Fibroblast of peridontal ligament (primary cell): ENCODE measurements at regions not wholly inside any gene's neighbourhood (a gene's known extent, or its start where the extent isn't known, plus 50 kb on each side); places are given as distances from the start of the nearest gene placed in this dataset.
A peak's percentile ranks its signal among the peaks of the same experiment; 100 is the strongest.
"Not testable (repeated sequence)": the region's sequence is repeated elsewhere in the genome, so short reads cannot be mapped to it uniquely, and the experiment has no call there.

Source experiments
- DNase-seq: peaks from one replicate; pipeline ENCODE4 v3.0.0-alpha.2; 2010; ENCODE audit errors: extremely low read depth

DNA sequence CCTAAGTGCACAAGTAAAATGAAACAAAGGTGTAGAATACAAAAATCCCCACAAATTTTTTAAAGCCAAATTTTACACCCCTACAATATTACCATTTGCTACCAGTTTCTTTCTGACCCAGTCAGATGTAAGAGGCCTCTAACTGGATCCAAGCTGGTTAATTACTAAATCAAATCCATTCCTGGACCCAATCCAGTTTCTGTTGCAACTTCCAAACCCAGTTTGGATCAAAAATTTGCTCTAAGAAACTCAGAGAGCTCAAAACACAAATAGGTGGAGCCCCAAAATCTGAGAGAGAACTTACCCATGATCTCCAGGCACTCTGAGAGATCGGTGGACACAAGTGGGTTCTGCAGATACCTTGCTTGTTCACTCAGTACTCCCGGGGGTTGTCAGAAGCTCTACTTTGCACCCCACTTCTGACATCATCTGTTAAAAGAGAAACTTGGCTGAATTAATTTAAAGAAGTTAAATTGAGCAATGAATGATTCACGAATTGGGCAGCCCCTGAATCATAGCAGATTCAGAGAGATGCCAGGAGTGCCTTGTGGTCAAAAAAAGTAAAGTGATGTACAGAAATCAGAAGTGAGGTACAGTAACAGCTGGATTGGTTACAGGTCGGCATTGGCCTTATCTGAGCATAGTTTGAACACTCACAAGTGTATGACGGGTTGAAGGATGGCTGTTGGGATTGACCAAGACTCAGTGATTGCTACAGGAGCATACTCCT is 448.0 kb downstream of the KCNT2 start:
- peak; percentile 95 for DNase-seq

DNA sequence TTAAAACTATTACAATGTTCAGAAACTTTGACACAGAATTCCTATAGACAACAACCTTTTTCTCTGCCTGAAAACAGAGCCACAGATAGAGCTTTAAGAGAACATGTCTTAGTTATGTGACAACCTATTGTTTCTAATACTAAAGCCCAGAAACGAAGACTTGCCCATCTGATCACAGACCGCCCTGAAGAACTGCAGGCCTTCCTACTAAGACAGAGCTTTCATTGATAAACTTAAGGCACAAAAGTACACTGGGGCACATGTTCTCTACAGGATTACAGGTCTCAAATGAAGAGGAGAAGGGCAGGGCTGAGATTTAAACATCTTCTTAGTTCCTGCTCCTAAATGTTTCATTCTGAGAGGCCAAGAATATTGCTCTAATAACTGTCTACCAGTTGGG is 452.7 kb downstream of the KCNT2 start:
- no peak for DNase-seq

DNA sequence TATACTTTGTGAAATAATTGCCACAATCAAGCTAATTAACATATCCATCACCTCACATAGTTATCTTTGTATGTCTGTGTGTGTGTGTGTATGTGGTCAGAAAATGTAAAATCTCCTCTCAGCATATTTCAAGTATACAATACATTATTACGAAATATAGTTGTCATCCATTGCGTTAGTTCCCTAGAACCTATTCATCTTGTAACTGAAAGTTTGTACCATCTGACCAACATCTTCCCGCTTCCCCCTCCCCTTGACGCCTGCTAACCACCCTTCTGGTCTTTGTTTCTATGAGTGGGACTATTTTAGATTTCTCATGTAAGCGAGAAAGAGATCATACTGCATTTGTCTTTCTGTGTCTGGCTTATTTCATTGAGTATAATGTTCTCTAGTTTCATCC is 455.3 kb downstream of the KCNT2 start:
- DNase-seq = no peak

DNA sequence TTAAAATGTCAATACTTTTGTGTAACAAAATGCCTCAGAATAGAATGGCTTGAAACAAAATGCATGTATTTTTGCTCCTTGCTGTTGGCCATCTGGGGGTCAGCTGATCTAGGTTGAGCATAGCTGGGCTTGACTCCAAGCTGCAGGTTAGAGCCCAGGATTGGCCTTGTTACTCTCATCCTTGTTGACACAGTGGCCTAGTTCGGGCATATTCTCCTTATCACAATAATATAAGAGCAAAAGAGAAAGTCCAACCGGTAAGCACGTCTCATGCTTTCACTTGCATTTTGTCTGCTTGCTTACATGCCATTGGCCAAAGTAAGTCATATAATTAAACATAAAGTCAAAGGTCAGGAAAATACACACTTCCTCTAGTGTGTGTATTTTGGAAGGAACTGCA is 456.2 kb downstream of the KCNT2 start:
- no peak for DNase-seq

DNA sequence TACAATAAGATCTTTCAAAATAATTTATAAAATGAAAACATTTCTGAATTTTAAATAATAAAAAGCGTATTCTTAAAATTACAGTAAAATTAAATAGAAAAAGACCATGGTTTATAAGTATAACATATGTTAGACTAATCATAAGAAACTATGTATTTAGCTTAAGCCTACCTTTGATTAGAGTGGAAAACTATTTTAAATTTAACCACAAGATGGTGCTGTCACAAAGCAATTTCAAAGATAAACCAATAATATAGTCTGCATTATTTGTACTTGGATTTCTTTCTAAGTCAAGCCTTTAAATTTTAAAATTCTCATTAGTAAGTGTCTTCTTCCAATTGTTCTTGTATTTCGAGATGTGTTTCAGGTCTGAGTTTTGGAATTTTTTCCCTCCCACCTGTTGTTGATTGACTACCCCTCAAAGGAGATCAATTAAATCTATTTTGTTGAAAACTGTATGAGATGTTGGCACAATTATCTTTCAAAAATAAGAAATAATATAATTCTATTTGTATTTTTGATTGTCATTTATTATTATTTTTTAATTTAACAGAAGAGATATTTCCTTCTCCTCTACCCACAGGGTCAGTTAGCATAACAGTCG is 459.8 kb downstream of the KCNT2 start:
- DNase-seq = peak; percentile 85

DNA sequence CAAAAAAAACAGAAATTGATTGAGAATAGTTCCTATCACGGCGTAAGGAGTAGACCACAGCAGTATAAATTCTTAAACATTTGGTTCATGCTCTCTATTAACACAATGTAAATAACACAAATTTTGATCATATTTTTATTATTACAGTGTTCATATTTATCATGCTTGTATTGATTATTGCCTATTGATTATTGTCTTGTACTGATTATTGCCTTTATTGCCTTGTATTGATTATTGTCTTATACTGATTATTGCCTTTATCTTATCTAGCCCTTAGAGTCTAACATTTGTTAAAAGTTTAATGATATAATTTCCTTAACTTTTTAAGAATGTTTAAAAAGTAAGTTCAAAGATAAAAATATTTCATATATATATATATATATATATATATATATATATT is 460.7 kb downstream of the KCNT2 start:
- no peak for DNase-seq

DNA sequence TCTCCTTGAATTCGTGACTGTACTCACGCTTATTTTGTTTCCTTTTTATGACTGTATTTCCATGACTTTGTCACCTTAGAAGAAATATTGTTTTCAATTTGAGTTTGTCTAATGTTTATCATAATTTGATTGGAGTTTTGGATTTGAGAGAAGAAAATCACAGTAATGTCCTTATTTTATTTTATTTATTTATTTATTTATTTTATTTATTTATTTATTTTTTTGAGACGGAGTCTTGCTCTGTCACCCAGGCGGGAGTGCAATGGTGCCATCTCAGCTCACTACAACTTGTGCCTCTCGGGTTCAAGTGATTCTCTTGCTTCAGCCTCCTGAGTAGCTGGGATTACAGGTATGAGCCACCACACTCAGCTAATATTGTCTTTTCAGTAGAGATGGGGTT is 463.1 kb downstream of the KCNT2 start:
- not testable (repeated sequence) for DNase-seq

DNA sequence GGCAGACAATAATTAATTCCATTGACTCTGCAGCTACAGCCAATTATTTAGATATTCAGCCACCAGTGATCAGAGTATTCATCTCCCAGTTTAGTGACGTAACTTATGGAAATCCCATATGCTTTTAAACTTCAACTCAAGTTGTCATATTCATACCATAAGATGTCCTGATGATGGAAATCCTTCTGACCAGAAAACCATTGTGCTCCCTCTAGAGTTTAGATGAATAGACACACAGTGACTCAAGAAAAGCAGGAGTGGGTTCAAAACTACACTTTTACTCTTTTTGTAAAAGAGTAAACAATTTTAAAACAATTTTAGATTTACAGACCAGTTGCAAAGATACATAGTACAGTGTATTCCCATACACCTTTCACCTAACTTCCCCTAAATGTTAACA is 463.7 kb downstream of the KCNT2 start:
- no peak for DNase-seq

DNA sequence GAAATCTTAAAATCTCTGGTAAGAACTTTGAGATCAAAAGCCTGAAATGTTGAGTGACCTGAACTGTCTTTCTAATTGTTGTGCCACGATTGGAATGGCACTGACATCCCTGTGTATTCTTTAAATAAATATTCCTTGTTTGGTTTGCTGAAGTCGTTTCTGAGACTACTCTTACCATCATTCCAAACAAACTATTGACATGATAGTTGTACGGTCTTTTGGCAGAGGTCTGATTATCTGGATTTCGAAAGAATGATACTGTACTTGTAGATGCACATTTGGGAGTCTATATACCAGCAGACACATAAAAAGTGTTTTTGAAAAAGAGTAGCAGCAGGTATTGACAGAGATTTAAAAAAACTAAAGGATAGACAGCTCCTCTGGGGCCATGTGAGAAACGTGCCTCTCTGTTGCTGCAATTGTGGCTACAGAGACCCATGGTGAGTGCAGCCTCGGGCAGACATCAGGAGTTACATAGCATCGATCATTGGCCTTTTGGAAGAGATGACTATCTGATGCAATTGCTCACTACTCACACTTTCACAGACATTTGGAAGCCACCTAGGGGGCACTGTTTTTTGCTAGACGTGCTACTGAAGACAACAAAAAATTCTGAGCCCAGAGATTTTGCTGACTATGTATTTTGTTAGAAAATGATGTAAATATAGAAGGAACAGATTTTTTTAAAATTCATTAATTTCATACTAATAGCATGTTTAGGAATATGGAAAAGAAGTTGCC is 464.5 kb downstream of the KCNT2 start:
- no peak for DNase-seq

DNA sequence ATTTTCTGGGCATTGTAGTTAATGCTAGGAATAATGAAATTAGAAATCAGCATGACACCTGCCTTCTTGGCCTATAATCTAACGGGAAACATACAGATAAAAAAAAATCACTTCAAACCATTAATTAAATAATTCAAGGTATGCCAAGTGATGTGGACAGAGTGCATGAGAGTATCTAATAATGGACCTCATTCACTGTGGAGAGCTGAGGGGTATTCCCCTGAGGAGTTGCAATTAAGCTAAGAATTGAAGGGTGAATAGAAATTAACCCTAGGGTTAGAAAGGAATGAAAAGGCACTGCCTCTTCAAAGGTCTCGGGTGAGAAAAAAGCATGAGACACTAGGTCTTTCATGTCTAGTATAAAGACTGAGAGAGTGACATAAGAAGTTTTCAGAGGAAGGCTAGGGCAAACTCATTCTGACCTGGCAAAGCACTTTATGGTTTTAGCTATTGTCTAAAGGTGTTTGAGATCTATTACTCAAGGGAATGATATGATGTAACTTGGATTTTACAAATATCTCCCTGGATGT is 466.1 kb downstream of the KCNT2 start:
- no peak for DNase-seq

DNA sequence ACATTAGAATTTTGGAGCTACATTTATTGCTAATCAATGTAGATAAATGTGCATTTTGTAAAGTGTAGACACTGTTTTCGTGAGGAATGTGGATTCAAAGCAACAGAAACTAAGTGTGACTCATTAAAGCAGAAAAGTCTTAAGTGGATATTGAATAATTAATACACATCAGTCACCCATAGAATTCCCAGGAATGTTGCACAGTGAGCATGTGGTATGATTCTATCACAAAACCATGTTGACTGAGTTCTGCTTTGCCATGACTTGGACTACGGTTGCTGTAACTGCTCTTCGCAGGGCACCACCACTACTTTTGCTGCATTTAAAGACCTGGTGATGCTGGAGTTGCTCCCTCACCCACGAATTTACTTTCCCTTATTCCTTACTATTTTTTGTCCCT is 471.8 kb downstream of the KCNT2 start:
- no peak for DNase-seq

DNA sequence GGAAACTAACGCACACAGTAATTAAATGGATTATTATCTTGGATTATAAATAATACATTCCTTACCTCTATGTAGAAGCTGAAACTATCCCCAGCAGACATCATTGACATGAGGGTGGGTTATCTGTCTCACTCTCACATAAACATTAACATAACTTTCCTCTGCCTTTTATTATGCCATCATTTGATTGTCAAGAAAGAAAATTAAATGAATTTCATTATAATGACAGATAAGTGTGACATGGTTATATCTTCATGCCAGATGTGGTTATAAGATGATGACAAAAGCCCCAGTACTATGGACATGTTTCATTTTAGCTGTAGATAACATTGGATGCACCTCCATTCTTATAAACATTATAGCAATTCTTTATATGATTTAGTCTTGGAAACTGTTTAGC is 476.5 kb downstream of the KCNT2 start:
- no peak for DNase-seq

DNA sequence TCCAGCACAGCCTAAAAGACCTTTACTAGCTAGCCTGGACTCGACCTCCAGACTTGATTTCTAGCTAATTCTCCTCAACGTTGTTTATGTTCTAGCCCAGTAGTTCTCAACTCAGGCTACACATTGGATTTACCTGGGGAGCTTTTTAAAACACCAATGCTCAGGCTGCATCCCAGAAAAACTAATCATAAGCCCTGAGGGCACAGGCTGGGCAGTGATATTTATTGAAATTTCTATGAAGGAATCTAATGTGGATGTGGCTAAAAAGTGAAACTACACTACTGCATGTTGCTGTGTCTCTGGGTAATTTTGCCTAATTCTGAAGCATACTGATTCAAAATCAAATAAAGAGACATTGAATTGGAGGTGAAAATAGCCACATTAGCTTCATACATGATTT is 479.4 kb downstream of the KCNT2 start:
- DNase-seq = no peak

DNA sequence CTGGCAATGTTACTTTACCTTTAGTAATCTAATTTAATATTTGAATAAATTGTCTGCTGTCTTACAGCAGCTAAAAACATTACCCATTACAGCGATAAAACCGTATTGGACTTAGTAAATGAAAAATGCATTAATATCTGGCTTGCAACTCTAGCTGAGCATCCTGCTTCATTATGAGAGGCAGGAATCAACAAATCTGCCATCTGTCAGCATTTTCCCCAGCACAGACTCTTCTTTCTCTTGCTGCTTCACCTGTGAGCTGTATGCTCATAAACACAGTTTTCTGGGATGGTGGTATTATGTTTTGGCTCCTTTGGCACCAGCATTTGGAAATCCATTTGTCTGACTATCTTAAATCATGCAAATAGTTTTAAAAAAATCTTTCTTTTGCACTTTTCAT is 487.1 kb downstream of the KCNT2 start:
- no peak for DNase-seq

DNA sequence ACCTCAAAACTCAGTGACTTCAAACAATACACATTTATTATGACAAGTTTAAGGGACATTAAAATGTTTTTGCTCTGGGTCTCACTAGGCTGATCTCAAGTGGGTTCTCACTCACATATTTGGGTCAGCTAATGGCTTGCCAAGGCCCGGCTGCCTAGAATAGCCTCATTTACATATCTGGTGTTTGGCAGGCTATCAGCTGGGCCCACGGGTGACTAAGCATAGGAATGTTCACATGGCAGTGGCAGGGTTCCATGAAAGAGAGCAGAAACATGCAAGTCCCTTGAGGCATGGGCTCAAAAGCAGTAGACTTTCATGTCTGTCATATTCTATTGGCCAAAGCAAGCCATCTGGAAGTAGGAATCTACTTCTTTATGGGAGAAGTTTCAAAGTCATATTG is 492.6 kb downstream of the KCNT2 start:
- DNase-seq = peak; percentile 94

DNA sequence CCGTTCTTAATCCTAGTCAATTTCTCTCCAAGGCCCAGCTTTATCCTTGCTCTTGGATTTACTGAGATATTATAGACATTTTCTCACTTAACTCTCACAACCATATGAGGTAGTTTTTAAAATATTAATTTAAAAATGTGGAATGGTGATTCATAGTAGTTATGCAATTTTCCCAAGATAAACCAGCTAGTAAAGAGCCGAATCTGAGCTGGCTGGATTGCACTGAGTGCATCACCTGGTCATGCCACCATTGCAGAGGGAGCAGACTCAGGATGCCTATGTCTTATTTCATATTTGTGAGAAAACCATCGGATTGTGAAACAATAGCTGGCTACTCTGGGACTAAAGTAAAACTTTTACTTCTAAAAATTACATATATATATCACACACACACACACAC is 494.0 kb downstream of the KCNT2 start:
- DNase-seq = peak; percentile 37

DNA sequence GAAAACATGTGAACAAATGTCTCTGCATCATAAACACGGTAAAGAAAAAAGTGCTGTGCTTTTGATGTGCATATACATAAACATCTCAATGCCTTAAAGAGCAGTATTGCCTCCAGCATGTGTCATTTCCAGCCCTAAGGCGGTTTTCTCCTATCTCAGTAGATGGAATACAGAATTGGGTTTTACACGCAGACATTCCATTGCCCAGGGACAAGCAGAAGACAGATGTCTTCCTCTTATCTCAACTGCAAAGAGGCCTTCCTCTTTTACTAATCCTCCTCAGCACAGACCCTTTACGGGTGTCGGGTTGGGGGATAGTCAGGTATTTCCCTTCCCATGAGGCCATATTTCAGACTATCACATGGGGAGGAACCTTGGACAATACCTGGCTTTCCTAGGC is 499.2 kb downstream of the KCNT2 start:
- DNase-seq = not testable (repeated sequence)

DNA sequence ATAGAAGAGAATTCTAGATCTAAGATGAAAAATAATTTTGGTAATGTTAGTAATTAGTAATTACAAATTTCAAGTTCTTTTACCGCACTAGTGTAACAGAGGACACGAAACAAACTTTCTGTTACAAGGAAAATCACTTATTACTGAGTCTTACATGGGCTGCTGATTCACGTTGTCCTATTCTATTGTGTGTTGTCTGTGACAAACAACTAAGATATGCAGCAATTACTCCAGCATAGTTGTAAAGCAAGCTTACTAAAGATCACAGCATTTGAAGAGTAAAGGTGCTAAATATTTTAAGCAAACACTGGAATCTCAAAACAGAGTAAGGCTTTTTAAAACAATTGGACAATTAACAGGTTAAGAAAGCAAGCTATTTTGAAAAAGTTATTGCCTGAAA is 502.3 kb downstream of the KCNT2 start:
- no peak for DNase-seq

DNA sequence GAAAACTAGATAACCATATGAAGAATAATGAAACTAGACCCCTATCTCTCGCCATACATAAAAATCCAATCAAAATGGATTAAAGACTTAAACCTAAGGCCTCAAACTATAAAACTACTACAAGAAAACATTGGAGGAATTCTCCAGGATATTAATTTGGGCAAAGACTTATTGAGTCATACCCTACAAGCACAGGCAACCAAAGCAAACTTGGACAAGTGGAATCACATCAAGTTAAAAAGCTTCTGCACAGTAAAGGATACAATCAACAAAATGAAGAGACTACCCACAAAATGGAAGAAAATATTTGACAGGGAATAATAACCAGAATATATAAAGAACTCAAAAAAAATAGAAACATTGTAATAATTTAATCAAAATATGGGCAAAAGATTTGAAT is 505.4 kb downstream of the KCNT2 start:
- no peak for DNase-seq

DNA sequence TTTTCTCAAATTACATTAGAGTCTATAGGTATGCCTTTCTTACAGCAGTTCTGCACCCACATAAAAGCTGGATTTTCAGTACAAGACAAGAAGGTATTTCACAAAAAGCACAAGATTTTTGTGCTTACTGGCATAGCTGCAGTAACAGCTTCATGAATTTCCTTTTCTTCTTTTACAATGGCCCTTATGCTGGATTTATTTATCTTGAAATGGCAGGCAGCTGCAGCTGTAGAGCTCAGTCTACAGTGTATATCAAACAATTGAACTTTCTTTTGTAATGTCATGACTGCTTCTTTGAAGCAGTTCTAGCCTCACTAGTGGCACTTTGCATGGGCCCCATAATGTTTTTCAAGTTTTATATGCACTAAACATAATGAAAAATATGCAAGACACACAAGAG is 510.2 kb downstream of the KCNT2 start:
- no peak for DNase-seq

DNA sequence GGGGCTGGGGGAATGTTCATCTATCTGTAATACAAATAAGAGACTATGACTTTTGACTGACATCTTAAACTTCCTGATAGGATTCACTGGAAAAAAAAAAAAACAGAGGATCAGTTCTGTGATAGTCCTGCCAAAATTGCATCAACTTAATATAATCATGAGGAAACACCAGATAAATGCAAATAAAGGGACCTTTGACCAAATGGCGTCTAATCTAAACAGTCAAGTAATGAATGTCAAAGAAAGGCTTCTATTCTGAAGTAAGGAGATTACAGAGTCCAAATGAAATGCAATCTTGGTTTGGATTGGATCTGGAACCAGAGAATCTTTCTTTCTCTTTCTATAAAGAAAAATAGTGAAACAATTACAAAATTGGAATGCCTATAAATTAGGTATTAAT is 513.4 kb downstream of the KCNT2 start:
- DNase-seq = no peak

DNA sequence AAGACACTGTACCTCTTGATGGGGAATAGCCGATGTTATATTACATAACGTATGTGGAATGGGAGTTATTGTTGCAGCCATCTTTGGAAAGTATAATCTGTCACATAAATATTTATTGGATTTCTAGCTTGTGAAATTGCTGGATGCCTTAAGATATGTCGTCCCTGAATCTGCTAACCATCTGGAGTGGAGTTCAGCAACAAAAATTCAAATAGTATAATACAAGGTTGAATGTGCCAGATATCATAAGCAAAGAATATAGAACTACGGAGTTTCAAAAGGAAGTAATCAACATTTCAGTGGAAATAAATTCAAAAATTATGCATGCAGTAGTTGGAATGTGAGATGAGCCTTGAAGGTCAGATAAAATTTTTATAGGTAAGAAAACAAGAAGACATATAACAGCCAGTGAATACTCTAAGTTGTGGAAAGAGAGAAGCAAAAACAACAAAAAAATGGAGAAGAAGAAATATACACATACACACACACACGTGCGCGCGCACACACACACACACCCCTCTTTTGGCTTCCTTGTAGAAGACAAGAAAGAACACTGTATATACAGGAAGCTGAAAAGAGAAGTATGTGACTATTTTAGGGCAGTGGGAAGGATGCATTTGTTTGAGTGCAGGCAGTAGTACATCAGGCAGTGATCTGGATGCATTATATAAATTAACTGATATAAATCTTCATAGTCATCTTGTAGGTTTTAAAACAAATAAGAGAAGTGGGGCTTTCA is 516.7 kb downstream of the KCNT2 start:
- DNase-seq = no peak
